WTC11 (cell line): ENCODE measurements at regions not wholly inside any gene's neighbourhood (a gene's known extent, or its start where the extent isn't known, plus 50 kb on each side); places are given as distances from the start of the nearest gene placed in this dataset.

Experiments used
- ATAC-seq: fragments of 200-7000 bp; cut with Tn5 transposase; 2 replicates; pipeline ENCODE4 v1.10.0; 2021; ENCODE audit warnings: mild to moderate bottlenecking, moderate library complexity
- CTCF ChIA-PET: fragments of 300-600 bp; sonication (Branson Sonifier 250); formaldehyde crosslinking; loops from one replicate; lab custom pipeline; 2021; ENCODE audit warnings: antibody characterized with exemption; lab: Charles Lee
- POLR2A ChIA-PET: fragments of 350-600 bp; sonication (Branson Sonifier 250); formaldehyde crosslinking; loops from one replicate; lab custom pipeline; 2021; ENCODE audit warnings: antibody characterized with exemption; lab: Charles Lee
- DNase-seq: peaks from one replicate; pipeline ENCODE4 v3.0.0; 2021; ENCODE audit warnings: low spot score
- H3K27ac Mint-ChIP-seq: 2 replicates; pipeline ENCODE4 v1.8.0; 2021; ENCODE audit warnings: mixed read lengths
- H3K27me3 Mint-ChIP-seq: 2 replicates; pipeline ENCODE4 v1.8.0; 2021; ENCODE audit warnings: low read depth, mild to moderate bottlenecking, moderate library complexity, mixed read lengths
- H3K36me3 Mint-ChIP-seq: 2 replicates; pipeline ENCODE4 v1.8.0; 2021; ENCODE audit warnings: mixed read lengths
- H3K4me1 Mint-ChIP-seq: 2 replicates; pipeline ENCODE4 v1.8.0; 2022; ENCODE audit warnings: mixed read lengths
- H3K4me3 Mint-ChIP-seq: 2 replicates; pipeline ENCODE4 v1.8.0; 2021; ENCODE audit warnings: mild to moderate bottlenecking, moderate library complexity, mixed read lengths
- H3K9me3 Mint-ChIP-seq: 2 replicates; pipeline ENCODE4 v1.8.0; 2021; ENCODE audit warnings: mixed read lengths
- CBFB ChIP-seq: sonication (generic); formaldehyde crosslinking; IDR thresholded peaks from 2 replicates; pipeline ENCODE4 v1.8.1; 2022; ENCODE audit warnings: mild to moderate bottlenecking, low read depth, missing genetic modification reagents
- ELF4 ChIP-seq: sonication (generic); formaldehyde crosslinking; IDR thresholded peaks from 2 replicates; pipeline ENCODE4 v1.8.1; 2022; ENCODE audit warnings: low read depth, mild to moderate bottlenecking, moderate library complexity, missing genetic modification reagents
- EMX1 ChIP-seq: fragments of 250-450 bp; sonication (Bioruptor Pico); IDR thresholded peaks from 2 replicates; pipeline ENCODE4 v1.8.0; 2021; ENCODE audit warnings: mild to moderate bottlenecking
- GABPB1 ChIP-seq: sonication (generic); formaldehyde crosslinking; IDR thresholded peaks from 2 replicates; pipeline ENCODE4 v1.8.1; 2023; ENCODE audit warnings: mild to moderate bottlenecking, missing genetic modification reagents
- IRF1 ChIP-seq: sonication (generic); formaldehyde crosslinking; IDR thresholded peaks from 2 replicates; pipeline ENCODE4 v1.8.0; 2023; ENCODE audit warnings: missing genetic modification reagents
- JAZF1 ChIP-seq: fragments of 250-450 bp; sonication (Bioruptor Pico); IDR thresholded peaks from 2 replicates; pipeline ENCODE4 v1.9.0; 2021; ENCODE audit warnings: moderate library complexity, mild to moderate bottlenecking, inconsistent platforms
- PRDM15 ChIP-seq: sonication (generic); formaldehyde crosslinking; IDR thresholded peaks from 2 replicates; pipeline ENCODE4 v1.8.0; 2022; ENCODE audit warnings: missing genetic modification reagents
- RELA ChIP-seq: sonication (generic); formaldehyde crosslinking; IDR thresholded peaks from 2 replicates; pipeline ENCODE4 v1.8.1; 2022; ENCODE audit warnings: missing genetic modification reagents, mild to moderate bottlenecking, borderline replicate concordance
- SP1 ChIP-seq: sonication (generic); formaldehyde crosslinking; conservative IDR thresholded peaks from 2 replicates; pipeline ENCODE4 v1.8.1; 2022; ENCODE audit warnings: missing genetic modification reagents
- USF1 ChIP-seq: sonication (generic); formaldehyde crosslinking; IDR thresholded peaks from 2 replicates; pipeline ENCODE4 v1.8.0; 2022; ENCODE audit warnings: mild to moderate bottlenecking, missing genetic modification reagents
- ZNF232 ChIP-seq: sonication (generic); formaldehyde crosslinking; IDR thresholded peaks from 2 replicates; pipeline ENCODE4 v1.8.0; 2022; ENCODE audit warnings: mild to moderate bottlenecking, missing genetic modification reagents
- ZNF263 ChIP-seq: sonication (generic); formaldehyde crosslinking; IDR thresholded peaks from 2 replicates; pipeline ENCODE4 v1.8.1; 2022; ENCODE audit warnings: low read depth, mild to moderate bottlenecking, moderate library complexity, missing genetic modification reagents
- TF ChIP-seq, protein P1 (sequence below): fragments of 250-450 bp; sonication (Bioruptor Pico); conservative IDR thresholded peaks from 2 replicates; pipeline ENCODE4 v1.9.0; 2021; ENCODE audit warnings: mild to moderate bottlenecking
- TF ChIP-seq, protein P2 (sequence below): sonication (generic); formaldehyde crosslinking; IDR thresholded peaks from 2 replicates; pipeline ENCODE4 v1.8.0; 2022; ENCODE audit warnings: mild to moderate bottlenecking, missing genetic modification reagents

- ATAC-seq, result no peak
- no peak overlapping the region for H3K27ac Mint-ChIP-seq
- POLR2A ChIA-PET, result no interaction called here
Observed at GRCh38 chr4:81954271-81954670, 419.5 kb downstream of the HNRNPD start.

DNA sequence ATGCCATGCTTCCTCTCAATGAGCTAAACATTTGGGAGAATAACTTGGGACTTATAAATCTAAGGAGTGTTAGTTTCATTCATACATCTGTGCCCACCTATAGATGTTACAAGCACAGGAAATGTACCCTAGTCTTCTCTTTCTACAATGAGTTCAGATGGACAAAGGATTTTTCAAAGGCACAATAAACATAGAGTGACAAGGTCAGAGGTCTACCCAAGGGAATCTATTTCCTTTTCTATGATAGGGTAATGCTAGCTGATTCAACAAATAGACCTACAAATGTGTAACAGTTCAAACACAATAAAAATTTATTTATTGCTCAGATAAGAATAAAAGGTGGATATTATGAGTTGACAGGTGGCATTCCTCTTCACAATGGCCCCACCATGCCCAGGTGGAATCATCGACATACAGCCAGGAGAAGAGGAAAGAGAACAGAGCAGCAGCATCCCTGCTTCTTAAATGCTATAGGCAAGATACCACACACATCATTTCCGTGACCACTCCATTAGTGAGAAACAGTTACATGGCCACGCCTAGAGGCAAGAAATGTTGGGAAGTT, 421.8 kb downstream of the HNRNPD start:
- TF ChIP-seq, protein P1, sequence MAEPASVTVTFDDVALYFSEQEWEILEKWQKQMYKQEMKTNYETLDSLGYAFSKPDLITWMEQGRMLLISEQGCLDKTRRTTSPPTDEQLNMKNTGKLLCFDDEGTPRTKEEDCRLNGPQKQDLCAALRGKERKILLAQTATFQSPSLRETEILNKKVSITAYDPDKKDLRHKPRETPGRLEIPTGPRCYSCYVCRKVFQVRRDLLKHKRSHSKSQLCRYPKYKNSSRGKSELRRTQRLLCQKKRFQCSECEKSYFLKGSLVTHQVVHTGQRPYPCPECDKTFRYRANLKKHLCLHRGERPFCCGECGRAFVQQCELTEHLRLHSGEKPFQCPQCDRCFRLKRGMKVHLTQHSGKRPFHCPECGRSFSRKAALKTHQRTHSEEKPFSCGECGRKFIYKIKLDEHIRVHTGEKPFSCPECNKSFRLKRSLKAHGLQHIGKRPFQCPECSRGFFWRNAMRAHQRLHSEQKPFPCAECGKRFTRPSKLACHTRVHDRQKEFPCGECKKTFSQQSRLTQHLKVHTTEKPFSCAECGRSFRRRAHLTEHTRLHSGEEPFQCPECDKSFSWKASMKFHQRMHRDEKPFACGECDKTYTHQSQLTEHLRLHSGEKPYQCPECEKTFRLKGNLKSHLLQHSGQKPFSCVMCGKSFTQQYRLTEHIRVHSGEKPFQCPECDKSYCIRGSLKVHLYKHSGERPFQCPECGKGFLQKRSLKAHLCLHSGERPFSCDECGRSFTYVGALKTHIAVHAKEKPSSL (CRISPR knock-in tag), result no peak
- TF ChIP-seq EMX1 (CRISPR knock-in tag) (no peak), IRF1 (no peak), ELF4 (CRISPR knock-in tag) (no peak)
- no peaks in the 10 kb centered on the region for H3K9me3 Mint-ChIP-seq
- H3K27me3 Mint-ChIP-seq, result no peaks in the 10 kb centered on the region
- no peak overlapping the region for H3K27ac Mint-ChIP-seq
- ChIA-PET CTCF (interaction anchor here (1.8 kb wide), 1 partner anchor 39 kb away, joined by 5 read pairs; no protein-coding TSS in a partner anchor), POLR2A (no interaction called here)
- no peaks in the 10 kb centered on the region for H3K36me3 Mint-ChIP-seq
- no peak for DNase-seq
- no peak overlapping the region for H3K4me3 Mint-ChIP-seq
- H3K4me1 Mint-ChIP-seq, result no peaks in the 10 kb centered on the region
- no peak for ATAC-seq

More at GRCh38 chr4:81954271-81954670, 419.5 kb downstream of the HNRNPD start:
- CTCF ChIA-PET, result no interaction called here
- Mint-ChIP-seq H3K27me3 (no peaks in the 10 kb centered on the region), H3K9me3 (no peaks in the 10 kb centered on the region), H3K36me3 (no peaks in the 10 kb centered on the region), H3K4me1 (no peaks in the 10 kb centered on the region), H3K4me3 (no peak overlapping the region)
- DNase-seq, result no peak
- TF ChIP-seq JAZF1 (CRISPR knock-in tag) (no peak), GABPB1 (CRISPR knock-in tag) (no peak), USF1 (no peak), RELA (no peak), CBFB (CRISPR knock-in tag) (no peak), ZNF263 (CRISPR knock-in tag) (no peak), SP1 (CRISPR knock-in tag) (no peak), PRDM15 (CRISPR knock-in tag) (no peak), ZNF232 (CRISPR knock-in tag) (no peak)
- TF ChIP-seq, protein P2, sequence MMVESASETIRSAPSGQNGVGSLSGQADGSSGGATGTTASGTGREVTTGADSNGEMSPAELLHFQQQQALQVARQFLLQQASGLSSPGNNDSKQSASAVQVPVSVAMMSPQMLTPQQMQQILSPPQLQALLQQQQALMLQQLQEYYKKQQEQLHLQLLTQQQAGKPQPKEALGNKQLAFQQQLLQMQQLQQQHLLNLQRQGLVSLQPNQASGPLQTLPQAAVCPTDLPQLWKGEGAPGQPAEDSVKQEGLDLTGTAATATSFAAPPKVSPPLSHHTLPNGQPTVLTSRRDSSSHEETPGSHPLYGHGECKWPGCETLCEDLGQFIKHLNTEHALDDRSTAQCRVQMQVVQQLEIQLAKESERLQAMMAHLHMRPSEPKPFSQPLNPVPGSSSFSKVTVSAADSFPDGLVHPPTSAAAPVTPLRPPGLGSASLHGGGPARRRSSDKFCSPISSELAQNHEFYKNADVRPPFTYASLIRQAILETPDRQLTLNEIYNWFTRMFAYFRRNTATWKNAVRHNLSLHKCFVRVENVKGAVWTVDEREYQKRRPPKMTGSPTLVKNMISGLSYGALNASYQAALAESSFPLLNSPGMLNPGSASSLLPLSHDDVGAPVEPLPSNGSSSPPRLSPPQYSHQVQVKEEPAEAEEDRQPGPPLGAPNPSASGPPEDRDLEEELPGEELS, result no peak
